Calu3 (cell line): ENCODE measurements at regions not wholly inside any gene's neighbourhood (a gene's known extent, or its start where the extent isn't known, plus 50 kb on each side); places are given as distances from the start of the nearest gene placed in this dataset.

Experiments used
- BruUV-seq: library from RNA; stranded (reverse); fragments of 400-500 nt; replicated peaks from 2 replicates; lab custom pipeline; 2021; lab: Mats Ljungman, UMichigan
- CTCF ChIA-PET: fragments of 300-600 bp; sonication (Branson Sonifier 250); formaldehyde crosslinking; loops from one replicate; lab custom pipeline; 2022; ENCODE audit warnings: antibody characterized with exemption; lab: Charles Lee
- DNase-seq: peaks from one replicate; pipeline ENCODE4 v3.0.0; 2022
- H3K27ac Mint-ChIP-seq: one replicate; pipeline ENCODE4 v1.8.0; 2022; ENCODE audit warnings: mixed read lengths; ENCODE audit not compliant: unreplicated experiment
- H3K27me3 Mint-ChIP-seq: one replicate; pipeline ENCODE4 v1.8.0; 2022; ENCODE audit warnings: mixed read lengths; ENCODE audit not compliant: unreplicated experiment
- H3K36me3 Mint-ChIP-seq: one replicate; pipeline ENCODE4 v1.8.0; 2022; ENCODE audit warnings: mild to moderate bottlenecking, moderate library complexity, mixed read lengths; ENCODE audit not compliant: insufficient read depth, unreplicated experiment
- H3K4me1 Mint-ChIP-seq: one replicate; pipeline ENCODE4 v1.8.0; 2022; ENCODE audit warnings: mild to moderate bottlenecking, low read depth, mixed read lengths; ENCODE audit not compliant: unreplicated experiment
- H3K4me3 Mint-ChIP-seq: one replicate; pipeline ENCODE4 v1.8.0; 2022; ENCODE audit warnings: mild to moderate bottlenecking, low read depth, moderate library complexity, mixed read lengths; ENCODE audit not compliant: unreplicated experiment
- H3K9me3 Mint-ChIP-seq: one replicate; pipeline ENCODE4 v1.8.0; 2022; ENCODE audit warnings: low read depth, mixed read lengths; ENCODE audit not compliant: unreplicated experiment
- CTCF ChIP-seq: fragments of 200-600 bp; IDR thresholded peaks from one replicate; pipeline ENCODE4 v1.8.0; 2022; ENCODE audit warnings: antibody characterized with exemption; ENCODE audit not compliant: unreplicated experiment
- intact Hi-C: fragments of 100-400 bp; cut with micrococcal nuclease; formaldehyde crosslinking; loops from one replicate; pipeline ENCODE4 v1.10.0; 2022; ENCODE audit not compliant: unreplicated experiment

- CTCF ChIA-PET = no interaction called here
- no TSS peak for BruUV-seq
- Mint-ChIP-seq H3K9me3 (no peaks in the 10 kb centered on the region), H3K27ac (no peak overlapping the region), H3K4me1 (peaks cover 17% of the 10 kb centered on the region), H3K36me3 (no peaks in the 10 kb centered on the region), H3K4me3 (no peak overlapping the region), H3K27me3 (peaks cover 51% of the 10 kb centered on the region)
- intact Hi-C loops = no loop called here
- DNase-seq = no peak
- TF ChIP-seq CTCF = no peak
Measured at GRCh38 chr22:47295226-47295901, 532.9 kb downstream of the TBC1D22A start.

GRCh38 chr22:47294576-47294975, 532.1 kb downstream of the TBC1D22A start:
- no peak for TF ChIP-seq CTCF
- DNase-seq = no peak
- no peak overlapping the region for H3K4me3 Mint-ChIP-seq
- CTCF ChIA-PET = no interaction called here
- H3K36me3 Mint-ChIP-seq = no peaks in the 10 kb centered on the region
- no peak overlapping the region for H3K27ac Mint-ChIP-seq
- H3K9me3 Mint-ChIP-seq = no peaks in the 10 kb centered on the region
- no TSS peak for BruUV-seq
- peaks cover 17% of the 10 kb centered on the region for H3K4me1 Mint-ChIP-seq
- intact Hi-C loops = no loop called here
- peaks cover 57% of the 10 kb centered on the region for H3K27me3 Mint-ChIP-seq

GRCh38 chr22:47294222-47294532, 531.7 kb downstream of the TBC1D22A start:
- CTCF ChIA-PET = no interaction called here
- no peak overlapping the region for H3K4me3 Mint-ChIP-seq
- no peak overlapping the region for H3K27ac Mint-ChIP-seq
- intact Hi-C loops = no loop called here
- no peak for DNase-seq
- TF ChIP-seq CTCF = no peak
- no peaks in the 10 kb centered on the region for H3K9me3 Mint-ChIP-seq
- no peaks in the 10 kb centered on the region for H3K36me3 Mint-ChIP-seq
- H3K27me3 Mint-ChIP-seq = peaks cover 61% of the 10 kb centered on the region
- H3K4me1 Mint-ChIP-seq = peaks cover 17% of the 10 kb centered on the region
- no TSS peak for BruUV-seq

GRCh38 chr22:47293368-47294221, 531.1 kb downstream of the TBC1D22A start:
- Mint-ChIP-seq H3K27ac (no peak overlapping the region), H3K9me3 (no peaks in the 10 kb centered on the region), H3K36me3 (no peaks in the 10 kb centered on the region), H3K4me3 (no peak overlapping the region), H3K4me1 (peaks cover 17% of the 10 kb centered on the region), H3K27me3 (peaks cover 67% of the 10 kb centered on the region)
- CTCF ChIA-PET = no interaction called here
- TF ChIP-seq CTCF = no peak
- intact Hi-C loops = no loop called here
- no peak for DNase-seq
- BruUV-seq = no TSS peak
